HepG2 (cell line): ENCODE measurements at regions not wholly inside any gene's neighbourhood (a gene's known extent, or its start where the extent isn't known, plus 50 kb on each side); places are given as distances from the start of the nearest gene placed in this dataset.
A peak's percentile ranks its signal among the peaks of the same experiment; 100 is the strongest.

ENCODE experiments used
- ATAC-seq: fragments of 200-7000 bp; cut with Tn5 transposase; 3 replicates; pipeline ENCODE4 v1.9.1; 2020; ENCODE audit warnings: mild to moderate bottlenecking, moderate library complexity
- BruUV-seq: library from RNA; stranded (reverse); fragments of 400-500 nt; replicated peaks from 2 replicates; lab custom pipeline; 2021; lab: Mats Ljungman, UMichigan
- CTCF ChIA-PET: fragments of 300-600 bp; formaldehyde crosslinking; extraction: SDS; loops from one replicate; lab custom pipeline; 2021; ENCODE audit warnings: low total read pairs, inconsistent platforms, low intra/inter-chr PET ratio; lab: Yijun Ruan, JAX
- POLR2A ChIA-PET: fragments of 350-600 bp; sonication (Branson Sonifier 250); formaldehyde crosslinking; loops from one replicate; lab custom pipeline; 2020; ENCODE audit warnings: antibody characterized with exemption, inconsistent platforms; lab: Yijun Ruan, JAX
- DNase-seq: peaks from one replicate; pipeline ENCODE4 v3.0.0-alpha.2; 2015; ENCODE audit warnings: low spot score
- FAIRE-seq: peaks from 3 replicates; lab custom pipeline; 2011; peaks lifted over from hg19 to GRCh38; lab: Jason Lieb, UNC
- H2AFZ ChIP-seq: one replicate; pipeline ENCODE4 v1.6.1; 2011; ENCODE audit warnings: low read length, inconsistent platforms
- H3K27ac ChIP-seq: fragments of 300-600 bp; 3 replicates; pipeline ENCODE4 v1.8.0; 2011; ENCODE audit warnings: mixed run types, mild to moderate bottlenecking, mixed read lengths, low read length, inconsistent platforms; ENCODE audit not compliant: insufficient read depth; ENCODE audit errors: extremely low read length
- H3K27me3 ChIP-seq, 2 experiments: fragments of 200-600 bp in 1 of 2; 2 replicates in 1 of 2; 3 replicates in 1 of 2; pipeline versions ENCODE4 v1.6.0 to v1.8.0; 2011; ENCODE audit warnings: low read length in 2 of 2, mild to moderate bottlenecking in 2 of 2, moderate library complexity in 2 of 2, inconsistent platforms in 1 of 2; ENCODE audit not compliant: insufficient read depth in 2 of 2, control insufficient read depth in 1 of 2
- H3K36me3 ChIP-seq, 2 experiments: fragments of 200-600 bp in 1 of 2; replicated peaks in 1 of 2; 2 replicates in 1 of 2; 3 replicates in 1 of 2; pipeline versions ENCODE4 v1.5.1 to v1.8.0; 2011; ENCODE audit warnings: low read length in 2 of 2, inconsistent platforms in 1 of 2; ENCODE audit not compliant: insufficient read depth in 2 of 2, control insufficient read depth in 1 of 2
- H3K4me1 ChIP-seq: 2 replicates; pipeline ENCODE4 v1.5.1; 2012; ENCODE audit warnings: low read length, inconsistent platforms; ENCODE audit not compliant: insufficient read depth
- H3K4me2 ChIP-seq: 2 replicates; pipeline ENCODE4 v1.6.0; 2011; ENCODE audit warnings: low read depth, low read length, inconsistent platforms
- H3K4me3 ChIP-seq, 3 experiments: fragments of 200-600 bp in 1 of 3; sonication (generic), shearing (Covaris generic) in 1 of 3; replicated peaks in 1 of 3; 2 replicates each; pipeline ENCODE4 v1.5.1; 2011 to 2016; ENCODE audit warnings: low read length in 3 of 3, inconsistent platforms in 2 of 3, low read depth in 2 of 3, mild to moderate bottlenecking in 2 of 3, control low read depth in 1 of 3, mixed read lengths in 1 of 3; ENCODE audit not compliant: insufficient read depth in 1 of 3
- H3K79me2 ChIP-seq: one replicate; pipeline ENCODE4 v1.6.1; 2011; ENCODE audit warnings: low read length, inconsistent platforms; ENCODE audit not compliant: insufficient read depth
- H3K9ac ChIP-seq: 2 replicates; pipeline ENCODE4 v1.6.0; 2011; ENCODE audit warnings: mild to moderate bottlenecking, low read depth, low read length, inconsistent platforms; ENCODE audit not compliant: insufficient read depth
- H3K9me3 ChIP-seq: 2 replicates; pipeline ENCODE4 v1.5.1; 2012; ENCODE audit warnings: mild to moderate bottlenecking, low read length
- H4K20me1 ChIP-seq: 2 replicates; pipeline ENCODE4 v1.6.0; 2011; ENCODE audit warnings: inconsistent platforms, mild to moderate bottlenecking, low read length, moderate library complexity; ENCODE audit not compliant: insufficient read depth
- CAMTA2 ChIP-seq: sonication (generic); formaldehyde crosslinking; IDR thresholded peaks from 2 replicates; pipeline ENCODE4 v1.4.0; 2020; ENCODE audit warnings: mild to moderate bottlenecking, missing genetic modification reagents, borderline replicate concordance
- CEBPZ ChIP-seq: IDR thresholded peaks from 2 replicates; pipeline ENCODE4 v1.6.1; 2012; ENCODE audit warnings: low read length, improper control_type of control experiment
- LCORL ChIP-seq, 2 experiments: fragments of 450-650 bp in 1 of 2; sonication (generic) in 1 of 2; formaldehyde crosslinking in 1 of 2; IDR thresholded peaks; 2 replicates each; pipeline versions ENCODE4 v1.5.0 to v1.6.1; 2017 to 2020; ENCODE audit warnings: antibody characterized with exemption in 1 of 2, missing genetic modification reagents in 1 of 2
- MAFK ChIP-seq, 2 experiments: IDR thresholded peaks in 1 of 2; conservative IDR thresholded peaks in 1 of 2; 2 replicates each; pipeline ENCODE4 v1.6.1; 2011; ENCODE audit warnings: improper control_type of control experiment in 2 of 2, low read length in 2 of 2
- MED1 ChIP-seq: sonication (generic); formaldehyde crosslinking; IDR thresholded peaks from 2 replicates; pipeline ENCODE4 v1.4.0; 2020; ENCODE audit warnings: missing genetic modification reagents
- SMC3 ChIP-seq: IDR thresholded peaks from 2 replicates; pipeline ENCODE4 v1.6.1; 2011; ENCODE audit warnings: low read length, improper control_type of control experiment
- STAG1 ChIP-seq: sonication (generic); formaldehyde crosslinking; IDR thresholded peaks from 2 replicates; pipeline ENCODE4 v1.4.0; 2020; ENCODE audit warnings: missing genetic modification reagents
- TEAD3 ChIP-seq: optimal IDR thresholded peaks from 2 replicates; pipeline ENCODE3; 2016; ENCODE audit warnings: borderline replicate concordance
- YY1 ChIP-seq: IDR thresholded peaks from 2 replicates; pipeline ENCODE4 v1.6.1; 2011; ENCODE audit warnings: low read length, low read depth, moderate library complexity, mild to moderate bottlenecking; ENCODE audit not compliant: insufficient read depth, insufficient replicate concordance
- ZNF556 ChIP-seq: sonication (generic); formaldehyde crosslinking; IDR thresholded peaks from 2 replicates; pipeline ENCODE4 v1.4.0; 2020; ENCODE audit warnings: mild to moderate bottlenecking, missing genetic modification reagents, borderline replicate concordance
- ZNF607 ChIP-seq: sonication (generic); formaldehyde crosslinking; IDR thresholded peaks from 2 replicates; pipeline ENCODE4 v1.5.1; 2020; ENCODE audit warnings: missing genetic modification reagents, mild to moderate bottlenecking, borderline replicate concordance
- ZNF644 ChIP-seq: IDR thresholded peaks from 2 replicates; pipeline ENCODE4 v1.6.1; 2016; ENCODE audit warnings: low read depth
- WGBS: methylation state at CpG from one replicate; pipeline ENCODE4 v1.1.6; 2017; ENCODE audit warnings: low lambda C conversion rate; 5-methylcytosine and 5-hydroxymethylcytosine counted together
- in situ Hi-C: cut with HindIII; loops from 2 replicates; pipeline ENCODE4 v1.10.0; 2017; ENCODE audit warnings: low pct_unique_long_range_greater_than_20kb; ENCODE audit not compliant: extremely low pct_ligation_motif_present
- intact Hi-C: fragments of 100-400 bp; cut with micrococcal nuclease; formaldehyde crosslinking; loops from one replicate; pipeline ENCODE4 v1.10.0; 2022; ENCODE audit not compliant: unreplicated experiment
- TF ChIP-seq, protein P1 (sequence below), 2 experiments: sonication (generic) in 1 of 2; formaldehyde crosslinking in 1 of 2; IDR thresholded peaks; 2 replicates each; pipeline versions ENCODE4 v1.5.1 to v1.6.1; 2011 to 2020; ENCODE audit warnings: borderline replicate concordance in 1 of 2, low read depth in 1 of 2, low read length in 1 of 2, mild to moderate bottlenecking in 1 of 2, missing genetic modification reagents in 1 of 2, moderate library complexity in 1 of 2

DNA sequence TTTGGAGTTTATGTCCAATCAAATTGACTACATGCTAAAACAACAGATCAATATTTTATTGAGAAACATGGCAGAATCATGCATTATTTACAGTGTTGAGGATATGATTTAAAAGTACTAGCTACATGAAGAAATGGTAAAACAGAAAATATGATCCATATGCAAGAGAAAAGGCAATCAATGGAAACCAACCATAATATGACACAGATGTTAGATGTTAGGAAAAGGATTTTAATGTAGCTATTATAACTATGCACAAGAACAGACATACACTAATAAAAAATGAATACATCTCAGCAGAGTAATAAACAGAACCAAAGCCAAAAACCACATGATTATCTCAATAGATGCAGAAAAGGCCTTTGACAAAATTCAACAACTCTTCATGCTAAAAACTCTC, 166.2 kb upstream of the CACNA2D1 start:
- no peak overlapping the region for H3K9ac ChIP-seq
- H3K9me3 ChIP-seq: no peaks in the 10 kb centered on the region
- CTCF ChIA-PET: no interaction called here
- no peaks in the 10 kb centered on the region for H3K27me3 ChIP-seq
- BruUV-seq: no TSS peak
- H3K4me2 ChIP-seq: no peak overlapping the region
- no peaks in the 10 kb centered on the region for H3K36me3 ChIP-seq
- intact Hi-C loops (no loop called here), in situ Hi-C loops (no loop called here)
- no peak overlapping the region for H3K4me3 ChIP-seq
- ATAC-seq (no peak), DNase-seq (no peak), FAIRE-seq (no peak)
- POLR2A ChIA-PET: no interaction called here
- H2AFZ ChIP-seq: no peak overlapping the region
- no peaks in the 10 kb centered on the region for H3K4me1 ChIP-seq
- TF ChIP-seq CEBPZ: no peak
- H3K27ac ChIP-seq: no peak overlapping the region
- no peaks in the 10 kb centered on the region for H4K20me1 ChIP-seq
- H3K79me2 ChIP-seq: no peaks in the 10 kb centered on the region

DNA sequence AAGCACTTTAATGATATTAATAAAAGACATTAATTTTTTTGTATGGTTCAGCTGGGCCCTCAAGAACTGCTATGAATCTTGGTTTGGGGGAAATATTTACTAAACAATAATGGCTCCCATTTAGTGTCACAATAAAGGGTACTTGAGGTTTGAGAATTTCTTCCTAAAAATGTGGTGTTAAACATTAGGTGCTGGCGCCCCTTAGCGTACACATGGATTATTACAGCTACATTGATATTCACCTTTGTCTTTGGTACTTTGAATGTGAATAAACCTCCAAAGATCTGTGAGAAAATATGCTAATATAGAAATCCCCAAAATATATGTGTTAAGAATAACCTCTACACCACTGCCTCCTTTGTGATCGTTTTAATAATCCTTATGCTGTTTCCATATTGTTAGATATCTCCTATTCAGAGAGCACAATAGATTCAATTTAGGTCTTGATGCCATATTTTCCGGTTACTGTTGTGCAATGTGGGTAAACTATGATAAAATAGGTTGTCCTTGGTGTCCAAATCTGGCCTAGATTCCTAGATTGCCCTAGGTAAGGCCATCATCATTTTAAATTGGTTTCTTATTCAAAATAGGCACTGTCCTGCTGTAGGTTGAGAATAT, 161.8 kb upstream of the CACNA2D1 start:
- no TSS peak for BruUV-seq
- no peaks in the 10 kb centered on the region for H4K20me1 ChIP-seq
- ATAC-seq: no peak
- no peak overlapping the region for H3K4me2 ChIP-seq
- intact Hi-C loops: loop anchor here (1.0 kb wide), 1 partner anchor 561 kb away; no protein-coding TSS in a partner anchor
- CTCF ChIA-PET: interaction anchor here (1.4 kb wide), 1 partner anchor 371 kb away, joined by 4 read pairs; no protein-coding TSS in a partner anchor
- no peak overlapping the region for H3K4me3 ChIP-seq
- peak; percentile 8 for FAIRE-seq
- H3K27me3 ChIP-seq: no peaks in the 10 kb centered on the region
- no peaks in the 10 kb centered on the region for H3K4me1 ChIP-seq
- POLR2A ChIA-PET: no interaction called here
- 0% methylated on average over 4 of the region's 4 CpGs for WGBS
- no peak overlapping the region for H2AFZ ChIP-seq
- peak; percentile 6 for DNase-seq
- H3K9me3 ChIP-seq: no peaks in the 10 kb centered on the region
- H3K27ac ChIP-seq: no peak overlapping the region
- H3K36me3 ChIP-seq: no peaks in the 10 kb centered on the region
- H3K79me2 ChIP-seq: no peaks in the 10 kb centered on the region
- no peak overlapping the region for H3K9ac ChIP-seq
- in situ Hi-C loops: no loop called here
- TF ChIP-seq CAMTA2 (CRISPR knock-in tag) (no peak), TEAD3 (CRISPR knock-in tag) (no peak), ZNF607 (no peak), YY1 (no peak), MED1 (CRISPR knock-in tag) (no peak), SMC3 (peak; percentile 29; the same call in 1 of the 2 replicates), LCORL (IDR thresholded peaks at IDR 0.05) (no peak), LCORL (CRISPR knock-in tag; IDR thresholded peaks at IDR 0.05) (no peak), STAG1 (CRISPR knock-in tag) (peak; percentile 62), ZNF556 (no peak), ZNF644 (CRISPR knock-in tag) (no peak), MAFK (conservative IDR thresholded peaks at IDR 0.05 in 1 of 2, IDR thresholded peaks at IDR 0.05 in 1 of 2; ENCODE audit: low read length in 2 of 2) (no peak)
- TF ChIP-seq, protein P1, sequence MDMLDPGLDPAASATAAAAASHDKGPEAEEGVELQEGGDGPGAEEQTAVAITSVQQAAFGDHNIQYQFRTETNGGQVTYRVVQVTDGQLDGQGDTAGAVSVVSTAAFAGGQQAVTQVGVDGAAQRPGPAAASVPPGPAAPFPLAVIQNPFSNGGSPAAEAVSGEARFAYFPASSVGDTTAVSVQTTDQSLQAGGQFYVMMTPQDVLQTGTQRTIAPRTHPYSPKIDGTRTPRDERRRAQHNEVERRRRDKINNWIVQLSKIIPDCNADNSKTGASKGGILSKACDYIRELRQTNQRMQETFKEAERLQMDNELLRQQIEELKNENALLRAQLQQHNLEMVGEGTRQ (IDR thresholded peaks at IDR 0.05; ENCODE audit: low read depth, low read length): no peak
- TF ChIP-seq, protein P1 (CRISPR knock-in tag; IDR thresholded peaks at IDR 0.05; ENCODE audit: borderline replicate concordance): no peak
